ENCODE measurements at regions not wholly inside any gene's neighbourhood (a gene's known extent, or its start where the extent isn't known, plus 50 kb on each side); places are given as distances from the start of the nearest gene placed in this dataset.
"Not testable (repeated sequence)": the region's sequence is repeated elsewhere in the genome, so short reads cannot be mapped to it uniquely, and the experiment has no call there.

DNA sequence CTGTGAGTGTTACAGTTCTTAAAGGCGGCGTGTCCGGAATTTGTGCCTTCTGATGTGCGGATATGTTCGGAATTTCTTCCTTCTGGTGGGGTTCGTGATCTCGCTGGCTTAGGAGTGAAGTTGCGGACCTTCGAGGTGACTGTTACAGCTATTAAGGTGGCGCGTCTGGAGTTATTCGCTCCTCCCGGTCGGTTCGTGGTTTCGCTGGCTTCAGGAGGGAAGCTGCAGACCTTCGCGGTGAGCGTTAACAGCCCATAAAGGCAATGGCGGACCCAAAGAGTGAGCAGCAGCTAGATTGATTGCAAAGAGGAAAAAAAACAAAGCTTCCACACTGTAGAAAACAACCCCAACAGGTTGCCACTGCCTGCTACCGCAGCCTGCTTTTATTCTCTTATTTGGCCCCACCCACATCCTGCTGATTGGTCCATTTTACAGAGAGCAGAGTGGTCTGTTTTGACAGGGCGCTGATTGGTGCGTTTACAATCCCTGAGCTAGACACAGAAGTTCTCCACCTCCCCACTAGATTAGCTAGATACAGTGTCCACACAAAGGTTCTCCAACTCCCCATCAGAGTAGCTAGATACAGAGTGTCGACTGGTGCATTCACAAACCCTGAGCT, 95.7 kb upstream of the MYO10 start:
- DNase-seq; intact Hi-C loops (cut with DNase I); ATAC-seq (ENCODE audit: poor library complexity): not testable (repeated sequence)

DNA sequence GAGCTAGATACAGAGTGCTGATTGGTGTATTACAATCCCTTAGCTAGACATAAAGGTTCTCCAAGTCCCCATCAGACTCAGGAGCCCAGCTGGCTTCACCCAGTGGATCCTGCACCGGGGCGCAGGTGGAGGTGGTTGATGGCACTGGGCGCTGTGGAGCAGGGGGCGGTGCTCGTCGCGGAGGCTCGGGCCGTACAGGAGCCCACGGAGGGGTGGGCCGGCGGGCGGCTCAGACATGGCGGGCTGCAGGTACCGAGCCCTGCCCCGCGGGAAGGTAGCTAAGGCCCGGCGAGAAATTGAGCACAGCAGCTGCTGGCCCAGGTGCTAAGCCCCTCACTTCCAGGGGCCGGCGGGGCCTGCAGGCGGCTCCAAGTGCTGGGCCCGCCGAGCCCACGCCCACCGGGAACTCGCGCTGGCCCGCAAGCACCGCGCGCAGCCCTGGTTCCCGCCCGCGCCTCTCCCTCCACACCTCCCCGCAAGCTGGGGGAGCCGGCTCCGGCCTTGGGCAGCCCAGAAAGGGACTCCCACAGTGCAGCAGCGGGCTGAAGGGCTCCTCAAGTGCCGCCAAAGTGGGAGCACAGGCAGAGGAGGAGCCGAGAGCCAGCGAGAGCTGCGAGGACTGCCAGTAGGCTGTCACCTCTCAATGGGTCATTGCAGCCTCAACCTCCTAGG, 96.4 kb upstream of the MYO10 start:
- intact Hi-C loops (cut with DNase I); DNase-seq; ATAC-seq (ENCODE audit: poor library complexity): not testable (repeated sequence)

DNA sequence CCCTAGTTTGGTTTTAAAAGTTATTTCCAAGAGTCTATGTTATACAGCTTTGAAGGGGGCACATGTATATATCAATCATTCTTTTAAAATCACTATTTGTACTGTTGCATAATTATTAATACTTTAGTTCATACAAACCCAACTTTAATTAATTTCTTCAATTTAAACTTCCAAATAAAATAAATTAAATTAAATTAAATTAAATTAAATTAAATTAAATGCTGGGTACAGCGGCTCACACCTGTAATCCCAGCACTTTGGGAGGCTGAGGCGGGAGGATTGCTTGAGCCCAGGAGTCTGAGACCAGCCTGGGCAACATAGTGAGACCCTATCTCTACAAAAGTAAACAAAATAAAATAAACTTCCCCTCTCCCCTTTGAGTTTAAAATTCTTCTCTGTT, 98.9 kb upstream of the MYO10 start:
- intact Hi-C loops (cut with DNase I); DNase-seq; ATAC-seq (ENCODE audit: poor library complexity): not testable (repeated sequence)

DNA sequence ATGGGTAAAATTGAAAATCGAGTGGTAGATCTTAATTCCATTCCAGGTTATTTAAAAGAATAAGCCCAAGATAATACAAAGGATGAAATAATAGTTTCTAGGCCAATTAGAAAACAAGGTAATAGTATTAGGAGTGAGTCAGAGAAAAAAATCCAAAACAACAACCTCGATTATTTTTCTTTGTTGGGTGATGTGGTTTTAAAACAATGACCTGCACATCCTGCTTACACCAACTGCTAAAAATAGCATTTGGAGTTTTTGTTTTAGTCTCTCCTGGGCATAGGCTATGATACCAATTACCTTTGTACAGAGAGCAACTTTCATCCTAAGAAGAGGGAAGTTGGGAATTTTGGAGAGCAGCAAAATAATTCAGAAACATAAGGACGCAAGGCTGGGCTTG, 101.7 kb upstream of the MYO10 start:
- intact Hi-C loops (cut with DNase I): no loop called here
- ATAC-seq (ENCODE audit: poor library complexity) (no peak), DNase-seq (no peak)

DNA sequence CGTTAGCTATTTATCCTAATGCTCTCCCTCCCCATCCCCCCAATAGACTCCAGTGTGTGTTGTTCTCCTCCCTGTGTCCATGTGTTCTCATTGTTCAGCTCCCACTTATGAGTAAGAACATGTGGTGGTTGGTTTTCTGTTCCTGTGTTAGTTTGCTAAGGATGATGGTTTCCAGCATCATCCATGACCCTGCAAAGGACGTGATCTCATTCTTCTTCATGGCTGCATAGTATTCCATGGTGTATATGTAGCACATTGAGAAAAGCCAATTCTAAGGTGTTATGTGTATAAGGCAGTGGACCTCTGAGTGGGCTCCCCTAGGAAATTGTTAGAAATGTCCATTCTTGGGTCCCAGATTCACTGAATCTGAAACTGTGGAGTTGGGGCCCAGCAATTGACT, 103.1 kb upstream of the MYO10 start:
- intact Hi-C loops (cut with DNase I): no loop called here
- DNase-seq (no peak), ATAC-seq (ENCODE audit: poor library complexity) (no peak)

DNA sequence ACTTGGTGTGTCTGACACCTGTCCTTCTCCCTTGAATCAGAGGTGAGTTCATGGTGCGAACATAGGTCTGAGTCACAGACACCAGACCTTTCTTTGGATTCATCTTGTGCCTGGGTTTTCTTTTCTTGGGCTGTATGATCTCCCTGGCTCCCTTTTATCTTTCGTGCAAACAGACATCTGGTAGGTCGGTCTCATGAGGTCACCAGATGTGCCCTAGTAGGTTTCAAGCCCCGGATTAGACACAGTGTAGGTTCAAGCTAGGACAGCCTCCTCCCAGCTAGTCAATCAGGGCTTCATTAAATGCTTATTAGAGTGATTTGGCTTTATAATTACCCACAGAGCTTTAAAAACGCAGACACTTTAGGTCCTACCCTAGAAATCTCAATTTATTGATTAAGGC, 106.0 kb upstream of the MYO10 start:
- ATAC-seq (ENCODE audit: poor library complexity) (no peak), DNase-seq (no peak)
- intact Hi-C loops (cut with DNase I): no loop called here

DNA sequence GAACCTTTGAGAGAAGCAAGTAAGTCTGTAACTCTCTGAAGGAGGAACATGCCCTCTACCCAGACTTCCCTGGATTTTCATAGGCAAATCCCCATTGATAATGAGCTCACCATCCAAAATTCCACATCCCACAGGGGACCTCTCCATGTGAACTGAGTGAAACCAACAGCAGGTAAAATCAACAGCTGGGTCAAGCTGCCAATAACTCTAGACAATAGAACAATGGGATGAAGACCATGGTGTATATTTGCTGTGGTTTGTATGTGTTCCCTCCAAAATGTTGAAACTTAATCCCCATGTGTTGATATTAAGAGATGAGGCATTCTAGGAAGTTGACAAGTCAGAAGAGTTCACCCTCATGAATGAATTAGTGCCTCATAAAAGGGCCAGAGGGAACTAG, 110.2 kb upstream of the MYO10 start:
- intact Hi-C loops (cut with DNase I): no loop called here
- ATAC-seq (ENCODE audit: poor library complexity) (no peak), DNase-seq (no peak)

DNA sequence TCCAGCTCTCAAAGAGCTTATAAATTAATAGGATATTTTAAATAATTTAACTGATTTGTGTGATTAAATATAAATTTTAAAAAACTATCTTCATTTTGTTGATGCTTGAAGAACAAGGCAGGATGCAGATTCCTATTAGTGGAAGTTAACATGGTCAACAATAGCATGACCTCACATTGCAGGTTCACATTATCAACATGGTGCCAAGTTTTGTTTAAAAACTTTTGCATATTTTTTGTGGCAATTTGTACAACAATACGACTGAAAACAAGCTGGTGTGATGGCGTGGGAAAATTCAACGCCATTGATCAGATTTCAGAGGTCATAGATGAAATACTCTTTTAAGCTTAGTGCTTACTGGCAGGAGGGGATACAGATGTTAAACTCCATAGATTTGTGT, 114.1 kb upstream of the MYO10 start:
- intact Hi-C loops (cut with DNase I): no loop called here
- DNase-seq (no peak), ATAC-seq (ENCODE audit: poor library complexity) (no peak)

DNA sequence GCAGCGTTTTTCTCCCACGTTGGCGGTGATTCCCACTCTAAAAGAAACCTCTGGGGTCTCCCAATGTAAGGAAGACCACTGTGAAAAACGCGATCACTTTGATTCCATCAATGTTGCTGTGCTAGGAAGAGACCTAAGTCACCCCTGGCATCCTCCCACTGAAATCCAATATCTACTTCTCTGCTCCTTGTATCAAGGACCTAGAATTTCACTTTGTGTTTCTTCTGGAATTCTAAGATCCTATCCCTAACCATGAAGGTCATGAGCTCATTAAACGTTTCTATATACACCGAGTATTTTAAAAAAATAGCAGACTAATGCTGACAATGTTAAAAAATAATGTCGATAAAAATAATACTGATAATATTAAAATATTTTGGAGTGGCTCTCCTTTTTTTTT, 118.8 kb upstream of the MYO10 start:
- intact Hi-C loops (cut with DNase I): no loop called here
- ATAC-seq (ENCODE audit: poor library complexity) (no peak), DNase-seq (no peak)

DNA sequence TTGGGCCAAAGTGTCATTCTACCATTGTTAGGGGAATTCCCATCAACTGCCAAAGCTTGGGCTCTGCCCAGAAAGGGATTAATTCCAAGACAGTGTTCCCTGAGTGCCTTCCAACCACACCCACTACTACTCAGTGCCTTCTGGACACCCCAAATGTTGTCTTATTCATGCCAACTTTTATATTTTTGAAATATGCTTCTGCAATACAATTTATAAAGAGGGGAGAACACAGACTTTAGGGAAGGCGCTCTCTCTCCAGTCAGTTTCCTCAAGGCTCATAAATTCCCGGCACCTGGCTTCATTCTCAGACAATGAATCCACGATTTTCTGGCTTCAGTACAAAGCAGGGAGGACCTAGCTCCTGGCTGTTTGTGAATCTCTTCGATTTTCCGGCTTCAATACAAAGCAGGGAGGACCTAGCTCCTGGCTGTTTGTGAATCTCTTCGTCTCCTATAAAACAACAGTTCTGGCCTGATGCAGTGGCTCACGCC, 120.1 kb upstream of the MYO10 start:
- intact Hi-C loops (cut with DNase I): no loop called here
- no peak for DNase-seq

DNA sequence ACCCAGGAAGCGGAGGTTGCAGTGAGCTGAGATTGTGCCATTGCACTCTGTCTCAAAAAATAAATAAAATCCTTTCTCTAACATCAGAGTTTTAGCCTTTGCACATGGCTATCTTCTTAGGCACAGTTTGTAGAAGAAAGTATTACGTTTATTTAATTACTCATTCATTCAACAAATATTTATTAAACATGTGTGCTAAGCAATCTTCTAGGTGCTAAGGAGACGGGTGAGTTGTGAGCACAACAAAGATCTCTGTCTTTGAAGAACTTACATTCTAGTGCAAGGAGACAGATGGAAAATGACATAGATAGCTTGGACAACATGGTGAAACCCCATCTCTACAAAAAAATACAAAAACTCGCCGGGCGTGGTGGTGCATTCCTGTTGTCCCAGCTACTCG, 122.3 kb upstream of the MYO10 start:
- intact Hi-C loops (cut with DNase I): no loop called here
- no peak for DNase-seq

More for the DNA sequence above, 120.1 kb upstream of the MYO10 start:
- ATAC-seq (ENCODE audit: poor library complexity): peak; percentile 71

DNA sequence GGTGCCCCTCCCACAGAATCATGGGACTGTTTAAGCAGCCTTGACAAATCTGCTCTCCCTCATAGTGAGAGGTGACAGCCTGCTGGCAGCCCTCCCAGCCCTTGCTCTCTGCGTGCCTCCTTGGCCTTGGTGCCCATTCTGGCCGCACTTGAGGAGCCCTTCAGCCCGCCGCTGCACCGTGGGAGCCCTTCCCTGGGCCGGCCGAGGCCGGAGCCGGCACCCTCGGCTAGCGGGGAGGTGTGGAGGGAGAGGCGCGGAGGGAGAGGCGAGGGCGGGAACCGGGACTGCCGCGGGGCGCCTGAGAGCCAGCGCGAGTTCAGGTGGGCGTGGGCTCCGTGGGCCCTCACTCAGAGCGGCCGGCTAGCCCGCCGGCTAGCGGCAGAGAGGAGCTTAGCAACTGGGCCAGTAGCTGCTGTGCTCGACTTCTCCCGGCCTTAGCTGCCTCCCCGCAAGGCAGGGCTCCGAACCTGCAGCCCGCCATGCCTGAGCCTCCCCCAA, 125.9 kb upstream of the MYO10 start:
- DNase-seq: no peak
- ATAC-seq (ENCODE audit: poor library complexity): no peak
- intact Hi-C loops (cut with DNase I): no loop called here

More for the DNA sequence above, 122.3 kb upstream of the MYO10 start:
- ATAC-seq (ENCODE audit: poor library complexity): no peak

DNA sequence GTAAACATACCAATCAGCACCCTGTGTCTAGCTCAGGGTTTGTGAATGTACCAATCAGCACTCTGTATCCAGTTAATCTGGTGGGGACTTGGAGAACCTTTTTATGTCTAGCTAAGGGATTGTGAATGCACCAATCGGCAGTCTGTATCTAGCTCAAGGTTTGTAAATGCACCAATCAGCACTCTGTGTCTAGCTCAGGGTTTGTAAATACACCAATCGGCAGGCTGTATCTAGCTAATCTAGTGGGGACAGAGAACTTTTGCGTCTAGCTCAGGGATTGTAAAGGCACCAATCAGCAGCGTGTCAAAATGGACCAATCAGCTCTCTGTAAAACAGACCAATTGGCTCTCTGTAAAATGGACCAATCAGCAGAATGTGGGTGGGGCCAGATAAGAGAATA, 126.7 kb upstream of the MYO10 start:
- intact Hi-C loops (cut with DNase I); DNase-seq; ATAC-seq (ENCODE audit: poor library complexity): not testable (repeated sequence)

DNA sequence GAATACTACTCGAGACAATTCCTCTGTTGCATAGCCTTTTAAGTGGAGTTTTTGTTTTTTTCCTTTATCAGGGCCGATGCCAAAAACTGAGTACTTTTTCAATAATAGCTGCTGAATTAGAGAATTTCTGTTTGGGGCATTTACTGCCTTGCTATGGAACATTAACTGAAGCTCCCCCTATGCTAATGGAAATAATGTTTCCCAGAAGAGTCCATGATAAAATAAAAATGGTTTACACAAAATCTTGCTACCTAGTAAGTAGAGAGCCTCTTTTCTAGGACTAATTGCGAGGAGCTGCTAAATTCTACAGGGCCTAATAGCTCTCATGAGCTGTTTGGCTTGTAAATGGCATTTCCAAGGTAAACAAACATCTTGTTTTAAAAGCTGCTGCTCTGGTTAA, 128.2 kb upstream of the MYO10 start:
- DNase-seq: no peak
- no peak for ATAC-seq (ENCODE audit: poor library complexity)
- intact Hi-C loops (cut with DNase I): no loop called here

DNA sequence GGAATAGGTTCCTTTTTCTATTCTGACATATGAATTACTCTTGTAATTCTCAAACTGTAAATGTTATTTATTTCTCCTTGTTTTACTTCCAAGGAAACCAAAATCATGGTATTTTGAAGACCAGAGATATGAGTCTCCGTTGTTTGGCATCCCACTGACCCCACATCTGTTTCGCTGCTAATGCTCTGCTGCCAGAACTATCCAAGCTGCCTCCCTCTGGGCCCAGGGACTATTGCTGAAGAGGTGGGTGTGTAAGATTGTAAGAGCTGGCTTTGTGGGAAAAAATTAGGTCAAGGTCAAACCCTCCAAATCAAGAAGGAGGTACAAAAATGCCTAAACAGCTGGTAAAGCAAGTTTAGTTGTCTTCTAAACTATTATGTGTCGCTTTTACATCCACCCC, 129.4 kb upstream of the MYO10 start:
- ATAC-seq (ENCODE audit: poor library complexity) (peak; percentile 65), DNase-seq (no peak)
- intact Hi-C loops (cut with DNase I): no loop called here

DNA sequence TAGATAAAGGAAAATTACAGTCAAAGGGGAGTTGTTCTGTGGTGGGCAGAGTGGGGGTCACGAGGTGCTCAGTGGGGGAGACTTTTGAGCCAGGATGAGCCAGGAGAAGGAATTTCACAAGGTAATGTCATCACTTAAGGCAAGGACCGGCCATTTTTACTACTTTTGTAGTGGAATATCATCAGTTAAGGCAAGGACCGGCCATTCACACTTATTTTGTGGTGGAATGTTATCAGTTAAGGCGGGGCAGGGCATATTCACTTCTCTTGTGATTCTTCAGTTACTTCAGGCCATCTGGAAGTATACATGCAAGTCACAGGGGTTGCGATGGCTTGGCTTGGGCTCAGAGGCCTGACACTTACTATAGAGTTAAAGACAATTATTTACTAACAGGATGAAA, 129.9 kb upstream of the MYO10 start:
- intact Hi-C loops (cut with DNase I); ATAC-seq (ENCODE audit: poor library complexity); DNase-seq: not testable (repeated sequence)

DNA sequence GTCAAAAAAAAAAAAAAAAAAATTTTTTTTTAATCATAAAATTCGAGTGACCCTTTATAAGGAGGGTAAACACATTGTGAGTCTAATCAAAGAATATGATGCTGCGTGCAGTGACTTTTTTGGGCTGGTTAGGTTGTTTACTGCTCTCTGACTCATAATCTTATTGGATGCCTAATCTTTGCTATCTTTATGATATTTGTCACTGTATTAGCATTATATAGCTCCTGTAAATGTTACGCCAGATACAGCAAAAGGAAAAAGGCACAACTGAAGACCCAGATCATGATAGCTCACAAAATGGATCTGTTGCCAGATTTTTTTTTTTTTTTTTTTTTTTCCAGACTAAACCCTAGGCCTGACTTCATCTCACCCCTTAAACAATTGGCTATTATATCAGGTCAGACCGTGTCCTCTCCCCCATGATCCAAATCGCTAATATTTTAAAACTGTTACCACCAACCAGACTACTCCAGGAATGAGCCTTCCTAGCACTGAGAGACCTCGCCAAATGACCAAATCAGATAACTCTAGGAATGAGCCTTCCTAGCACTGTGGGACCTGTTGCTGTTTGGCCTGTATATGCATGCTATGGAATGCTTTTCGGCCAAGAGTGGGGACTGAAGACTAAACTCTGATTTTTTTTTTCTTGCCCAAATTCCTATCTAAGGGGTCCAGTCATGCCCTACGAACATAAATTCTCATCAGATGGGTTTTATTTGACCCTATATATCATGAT, 131.7 kb upstream of the MYO10 start:
- DNase-seq (no peak), ATAC-seq (ENCODE audit: poor library complexity) (no peak)
- intact Hi-C loops (cut with DNase I): no loop called here

DNA sequence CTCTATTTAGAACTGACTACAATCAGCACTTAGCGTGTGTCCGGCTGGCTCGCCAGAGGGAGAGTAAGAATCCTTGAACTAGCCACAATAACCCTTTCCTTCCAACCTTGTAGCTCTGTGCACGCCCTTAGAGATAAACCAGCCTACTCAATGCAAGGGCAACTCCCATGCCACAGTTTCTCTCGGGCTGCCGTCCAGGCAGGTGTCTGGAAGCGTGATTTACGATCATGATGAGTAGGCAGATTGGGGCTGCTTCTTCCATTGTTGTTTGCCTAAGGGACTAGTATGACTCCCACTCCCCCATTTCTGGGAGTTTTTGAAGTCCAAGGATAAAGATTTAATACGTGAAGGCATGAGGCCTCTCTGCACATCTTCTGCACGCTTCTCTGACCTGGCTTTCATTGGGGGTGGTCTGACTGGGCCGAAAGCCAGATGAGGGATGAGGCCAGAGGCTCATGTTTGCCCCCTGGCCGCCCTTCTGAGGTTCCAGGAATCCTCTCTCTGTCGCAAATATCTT, 134.0 kb upstream of the MYO10 start:
- DNase-seq (no peak), ATAC-seq (ENCODE audit: poor library complexity) (no peak)
- intact Hi-C loops (cut with DNase I): no loop called here

DNA sequence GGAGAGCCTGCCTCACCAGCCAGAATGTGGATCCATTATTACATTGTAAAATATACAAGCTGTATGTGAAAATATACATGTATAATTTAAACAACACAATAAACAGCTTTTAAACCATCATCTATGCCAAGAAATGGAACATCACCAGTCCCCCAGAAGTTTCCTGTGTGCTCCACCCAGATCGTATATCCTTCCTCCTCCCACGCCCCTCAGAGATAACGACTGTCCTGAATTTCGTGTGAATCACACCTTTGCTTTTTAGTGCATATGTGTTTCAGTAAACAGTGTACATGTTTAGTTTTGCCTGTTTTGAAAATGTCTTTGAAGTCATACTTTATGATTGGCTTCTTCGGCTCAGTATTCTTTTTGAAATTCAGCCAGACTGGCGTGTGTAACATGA, 134.6 kb upstream of the MYO10 start:
- DNase-seq (no peak), ATAC-seq (ENCODE audit: poor library complexity) (no peak)
- intact Hi-C loops (cut with DNase I): no loop called here
